ENCODE measurements at regions not wholly inside any gene's neighbourhood (a gene's known extent, or its start where the extent isn't known, plus 50 kb on each side); places are given as distances from the start of the nearest gene placed in this dataset.

- no peaks in the 10 kb centered on the region for H3K27me3 Mint-ChIP-seq
- no peak overlapping the region for H3K27ac Mint-ChIP-seq
- peaks cover 2% of the 10 kb centered on the region for H3K9me3 Mint-ChIP-seq
- no peak for ATAC-seq
- no peak overlapping the region for H3K4me3 Mint-ChIP-seq
- no peaks in the 10 kb centered on the region for H3K4me1 Mint-ChIP-seq
- no peaks in the 10 kb centered on the region for H3K36me3 Mint-ChIP-seq
These were observed 378.4 kb downstream of the ADGRL2 start for GRCh38 chr1:82179131-82179530.

GRCh38 chr1:82177192-82177591 lies 376.5 kb downstream of the ADGRL2 start:
- Mint-ChIP-seq H3K9me3 (no peaks in the 10 kb centered on the region), H3K4me3 (no peak overlapping the region), H3K36me3 (no peaks in the 10 kb centered on the region), H3K27ac (no peak overlapping the region), H3K4me1 (no peaks in the 10 kb centered on the region), H3K27me3 (no peaks in the 10 kb centered on the region)
- no peak for ATAC-seq

GRCh38 chr1:82171955-82172354 lies 371.2 kb downstream of the ADGRL2 start:
- no peaks in the 10 kb centered on the region for H3K36me3 Mint-ChIP-seq
- H3K9me3 Mint-ChIP-seq, result no peaks in the 10 kb centered on the region
- H3K27ac Mint-ChIP-seq, result no peak overlapping the region
- no peaks in the 10 kb centered on the region for H3K4me1 Mint-ChIP-seq
- H3K4me3 Mint-ChIP-seq, result no peak overlapping the region
- ATAC-seq, result no peak
- no peaks in the 10 kb centered on the region for H3K27me3 Mint-ChIP-seq

GRCh38 chr1:82168482-82168881 lies 367.7 kb downstream of the ADGRL2 start:
- Mint-ChIP-seq H3K27ac (no peak overlapping the region), H3K4me1 (no peaks in the 10 kb centered on the region), H3K9me3 (peaks cover 2% of the 10 kb centered on the region), H3K4me3 (no peak overlapping the region), H3K36me3 (no peaks in the 10 kb centered on the region), H3K27me3 (no peaks in the 10 kb centered on the region)
- ATAC-seq, result no peak

GRCh38 chr1:82165304-82165703 lies 364.6 kb downstream of the ADGRL2 start:
- Mint-ChIP-seq H3K4me3 (no peak overlapping the region), H3K36me3 (no peaks in the 10 kb centered on the region), H3K4me1 (no peaks in the 10 kb centered on the region), H3K9me3 (peaks cover 4% of the 10 kb centered on the region), H3K27me3 (no peaks in the 10 kb centered on the region), H3K27ac (no peak overlapping the region)
- no peak for ATAC-seq

GRCh38 chr1:82162486-82163420 lies 362.0 kb downstream of the ADGRL2 start:
- H3K27me3 Mint-ChIP-seq, result no peaks in the 10 kb centered on the region
- no peaks in the 10 kb centered on the region for H3K36me3 Mint-ChIP-seq
- H3K27ac Mint-ChIP-seq, result no peak overlapping the region
- H3K4me3 Mint-ChIP-seq, result no peak overlapping the region
- H3K4me1 Mint-ChIP-seq, result no peaks in the 10 kb centered on the region
- no peak for ATAC-seq
- H3K9me3 Mint-ChIP-seq, result peaks cover 4% of the 10 kb centered on the region

- Mint-ChIP-seq H3K27me3 (no peaks in the 10 kb centered on the region), H3K36me3 (no peaks in the 10 kb centered on the region), H3K4me1 (no peaks in the 10 kb centered on the region), H3K4me3 (no peak overlapping the region), H3K27ac (no peak overlapping the region), H3K9me3 (peaks cover 4% of the 10 kb centered on the region)
- ATAC-seq, result no peak
These were observed 361.0 kb downstream of the ADGRL2 start for GRCh38 chr1:82161700-82162141.

GRCh38 chr1:82160903-82161302 lies 360.2 kb downstream of the ADGRL2 start:
- no peak overlapping the region for H3K27ac Mint-ChIP-seq

GRCh38 chr1:82160036-82160435 lies 359.3 kb downstream of the ADGRL2 start:
- Mint-ChIP-seq H3K27ac (no peak overlapping the region), H3K27me3 (no peaks in the 10 kb centered on the region), H3K36me3 (no peaks in the 10 kb centered on the region), H3K4me3 (no peak overlapping the region), H3K9me3 (peaks cover 4% of the 10 kb centered on the region), H3K4me1 (no peaks in the 10 kb centered on the region)
- ATAC-seq, result no peak

More at GRCh38 chr1:82160903-82161302, 360.2 kb downstream of the ADGRL2 start:
- no peak for ATAC-seq
- Mint-ChIP-seq H3K9me3 (peaks cover 4% of the 10 kb centered on the region), H3K4me1 (no peaks in the 10 kb centered on the region), H3K36me3 (no peaks in the 10 kb centered on the region), H3K27me3 (no peaks in the 10 kb centered on the region), H3K4me3 (no peak overlapping the region)

GRCh38 chr1:82158981-82159380 lies 358.2 kb downstream of the ADGRL2 start:
- no peaks in the 10 kb centered on the region for H3K36me3 Mint-ChIP-seq
- no peaks in the 10 kb centered on the region for H3K4me1 Mint-ChIP-seq
- no peak for ATAC-seq
- no peak overlapping the region for H3K27ac Mint-ChIP-seq
- peaks cover 4% of the 10 kb centered on the region for H3K9me3 Mint-ChIP-seq
- H3K4me3 Mint-ChIP-seq, result no peak overlapping the region
- H3K27me3 Mint-ChIP-seq, result no peaks in the 10 kb centered on the region

GRCh38 chr1:82154219-82154970 lies 353.7 kb downstream of the ADGRL2 start:
- Mint-ChIP-seq H3K27ac (no peak overlapping the region), H3K27me3 (no peaks in the 10 kb centered on the region), H3K36me3 (no peaks in the 10 kb centered on the region), H3K4me3 (no peak overlapping the region), H3K9me3 (peaks cover 6% of the 10 kb centered on the region), H3K4me1 (no peaks in the 10 kb centered on the region)
- no peak for ATAC-seq

GRCh38 chr1:82153752-82154151 lies 353.0 kb downstream of the ADGRL2 start:
- Mint-ChIP-seq H3K4me3 (no peak overlapping the region), H3K9me3 (peaks cover 6% of the 10 kb centered on the region), H3K4me1 (no peaks in the 10 kb centered on the region), H3K27me3 (no peaks in the 10 kb centered on the region), H3K27ac (no peak overlapping the region), H3K36me3 (no peaks in the 10 kb centered on the region)
- ATAC-seq, result no peak

GRCh38 chr1:82153272-82153629 lies 352.5 kb downstream of the ADGRL2 start:
- no peaks in the 10 kb centered on the region for H3K36me3 Mint-ChIP-seq
- no peaks in the 10 kb centered on the region for H3K27me3 Mint-ChIP-seq
- no peak overlapping the region for H3K4me3 Mint-ChIP-seq
- no peak for ATAC-seq
- no peaks in the 10 kb centered on the region for H3K4me1 Mint-ChIP-seq
- peaks cover 6% of the 10 kb centered on the region for H3K9me3 Mint-ChIP-seq
- H3K27ac Mint-ChIP-seq, result no peak overlapping the region

- Mint-ChIP-seq H3K4me3 (no peak overlapping the region), H3K27ac (no peak overlapping the region), H3K27me3 (no peaks in the 10 kb centered on the region), H3K36me3 (no peaks in the 10 kb centered on the region), H3K4me1 (no peaks in the 10 kb centered on the region), H3K9me3 (peaks cover 6% of the 10 kb centered on the region)
- ATAC-seq, result no peak
These were observed 351.9 kb downstream of the ADGRL2 start for GRCh38 chr1:82152356-82153271.

GRCh38 chr1:82145656-82146055 lies 344.9 kb downstream of the ADGRL2 start:
- no peaks in the 10 kb centered on the region for H3K36me3 Mint-ChIP-seq
- H3K4me3 Mint-ChIP-seq, result no peak overlapping the region
- no peak for ATAC-seq
- no peaks in the 10 kb centered on the region for H3K4me1 Mint-ChIP-seq
- H3K27ac Mint-ChIP-seq, result no peak overlapping the region
- H3K9me3 Mint-ChIP-seq, result peaks cover 2% of the 10 kb centered on the region
- H3K27me3 Mint-ChIP-seq, result no peaks in the 10 kb centered on the region
